GM12873 (cell line): ENCODE measurements at regions not wholly inside any gene's neighbourhood (a gene's known extent, or its start where the extent isn't known, plus 50 kb on each side); places are given as distances from the start of the nearest gene placed in this dataset.

Experiments
- CTCF ChIP-seq: IDR thresholded peaks from 2 replicates; pipeline ENCODE4 v1.5.1; 2012; ENCODE audit warnings: low read depth, mild to moderate bottlenecking, moderate library complexity, low read length, control low read depth; ENCODE audit not compliant: insufficient read depth; ENCODE audit errors: missing control alignments

- TF ChIP-seq CTCF = no peak
Measured at GRCh38 chr14:98274596-98274995, 997.4 kb downstream of the BCL11B start.

GRCh38 chr14:98278800-98279199 lies 993.2 kb downstream of the BCL11B start:
- no peak for TF ChIP-seq CTCF

GRCh38 chr14:98280436-98280835 lies 991.6 kb downstream of the BCL11B start:
- no peak for TF ChIP-seq CTCF

GRCh38 chr14:98288825-98289224 lies 983.2 kb downstream of the BCL11B start:
- TF ChIP-seq CTCF = no peak

- no peak for TF ChIP-seq CTCF
Measured at GRCh38 chr14:98290596-98290995, 981.4 kb downstream of the BCL11B start.

- no peak for TF ChIP-seq CTCF
Measured at GRCh38 chr14:98292191-98292590, 979.8 kb downstream of the BCL11B start.

- no peak for TF ChIP-seq CTCF
Measured at GRCh38 chr14:98293576-98293975, 978.4 kb downstream of the BCL11B start.

- no peak for TF ChIP-seq CTCF
Measured at GRCh38 chr14:98296895-98297294, 975.1 kb downstream of the BCL11B start.
